LoVo (cell line): ENCODE measurements at regions not wholly inside any gene's neighbourhood (a gene's known extent, or its start where the extent isn't known, plus 50 kb on each side); places are given as distances from the start of the nearest gene placed in this dataset.

ENCODE experiments used
- DNase-seq: peaks from one replicate; pipeline ENCODE4 v3.0.0-alpha.2; 2016; ENCODE audit warnings: low spot score

DNA sequence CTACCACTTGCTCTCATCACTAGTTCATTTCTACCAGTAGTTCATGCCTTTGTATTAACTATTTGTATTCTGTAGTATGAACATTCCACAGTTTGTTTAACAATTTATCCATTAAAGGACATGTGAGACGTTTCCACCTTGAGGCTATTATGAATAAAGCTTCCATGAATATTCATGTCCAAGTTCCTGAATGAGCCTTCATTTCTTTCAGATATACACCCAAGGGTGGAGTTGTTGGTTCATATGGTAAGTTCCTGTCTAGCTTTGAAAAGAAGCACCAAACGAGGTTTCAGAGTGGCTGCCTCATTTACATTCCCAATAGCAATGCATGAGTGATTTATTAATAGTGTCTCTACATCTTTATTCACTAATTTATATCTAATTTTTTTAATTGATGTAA lies 407.8 kb upstream of the C16orf82 start:
- DNase-seq = no peak

DNA sequence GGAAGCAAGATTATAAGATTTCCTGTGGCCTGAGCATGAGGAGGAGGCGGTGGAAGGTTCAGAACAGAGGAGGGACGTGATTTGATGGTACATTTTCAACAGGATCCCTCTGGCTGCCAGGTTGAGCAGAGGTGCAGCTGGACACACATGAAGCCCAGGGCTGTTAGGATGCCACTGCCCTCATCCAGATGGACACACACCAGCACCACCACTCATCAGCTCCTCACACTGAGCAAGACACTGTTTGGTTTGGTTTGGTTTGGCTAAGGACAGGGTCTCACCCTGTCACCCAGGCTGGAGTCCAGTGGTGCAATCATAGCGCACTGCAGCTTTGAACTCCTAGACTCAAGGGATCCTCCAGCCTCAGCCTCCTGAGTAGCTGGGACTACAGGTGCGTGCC lies 402.6 kb upstream of the C16orf82 start:
- DNase-seq = no peak

DNA sequence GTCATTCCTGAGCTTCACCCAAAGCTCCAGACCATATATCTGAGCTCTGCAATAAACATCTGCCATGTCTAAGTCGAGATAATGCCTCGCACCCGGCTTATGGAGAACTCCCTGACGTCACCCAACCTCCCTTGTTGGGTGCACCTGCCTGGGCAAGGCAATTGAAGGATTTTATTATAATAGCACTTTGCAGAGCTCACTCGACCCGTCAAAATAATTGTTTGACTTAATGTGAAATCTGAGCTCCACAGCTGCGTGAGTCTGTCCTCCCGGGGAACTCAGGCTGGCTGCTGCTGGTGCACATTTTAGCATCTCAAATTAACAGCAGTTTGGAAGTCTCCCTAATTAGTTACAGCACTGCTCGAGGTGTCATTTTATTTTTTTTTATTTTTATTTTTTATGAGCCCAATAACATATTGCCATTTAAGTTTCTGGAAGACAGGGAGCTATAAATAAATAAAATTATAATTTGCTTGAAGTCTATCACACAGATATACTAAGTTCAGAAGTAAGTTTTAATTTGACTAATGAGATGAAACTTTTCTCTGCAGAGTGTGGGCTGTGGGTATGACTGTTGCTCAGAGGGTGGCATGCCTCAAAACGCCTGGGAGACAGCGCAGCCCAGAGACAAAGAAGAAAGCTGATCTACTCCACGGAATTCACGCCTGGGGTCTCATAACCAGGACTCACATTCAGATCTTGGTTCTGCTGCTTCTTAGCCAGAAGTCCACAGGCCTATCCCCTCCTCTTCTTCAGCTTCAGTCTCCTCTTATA lies 401.4 kb upstream of the C16orf82 start:
- no peak for DNase-seq

- no peak for DNase-seq
Observed at GRCh38 chr16:26666486-26666885, 400.2 kb upstream of the C16orf82 start.

GRCh38 chr16:26667307-26667706 lies 399.4 kb upstream of the C16orf82 start:
- no peak for DNase-seq

- no peak for DNase-seq
Observed at GRCh38 chr16:26668026-26668425, 398.7 kb upstream of the C16orf82 start.

DNA sequence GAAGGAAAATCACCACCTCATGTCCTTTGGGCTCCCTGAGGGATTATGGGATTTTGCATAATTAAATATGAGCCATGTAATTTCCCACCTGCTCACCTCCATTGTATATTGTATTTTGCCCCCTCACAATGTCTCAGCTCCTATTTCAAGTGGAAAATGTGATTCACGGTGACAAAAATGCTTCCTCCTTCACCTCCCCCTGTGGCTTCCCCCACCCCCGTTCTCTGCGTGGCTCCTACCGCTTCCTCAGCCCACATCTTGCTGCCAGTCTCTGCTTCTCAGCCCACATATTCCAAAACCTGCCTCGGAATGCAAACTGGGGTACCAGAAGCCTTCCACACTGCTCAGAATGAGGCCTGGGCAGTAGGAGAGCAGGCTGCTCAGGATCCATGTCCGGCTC lies 394.5 kb upstream of the C16orf82 start:
- DNase-seq = no peak

DNA sequence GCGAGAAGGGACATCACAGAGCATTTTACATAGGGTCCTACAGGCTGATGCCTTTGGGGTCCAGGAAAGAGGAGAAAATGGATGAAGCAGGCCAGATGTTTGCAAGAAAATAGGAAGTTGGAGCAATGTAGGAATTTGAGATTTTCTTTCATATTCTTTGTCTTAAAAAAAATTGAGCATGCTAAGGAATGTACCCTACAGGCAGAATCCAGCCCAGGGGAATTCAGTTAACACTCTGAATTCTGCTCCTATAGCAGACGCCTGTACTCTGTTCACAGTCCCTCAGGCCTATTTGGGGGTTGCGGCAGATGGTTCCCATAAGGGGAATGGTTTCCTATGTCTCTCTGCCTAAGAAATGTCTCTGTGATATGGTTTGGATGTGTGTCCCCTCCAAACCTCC lies 393.7 kb upstream of the C16orf82 start:
- DNase-seq = no peak

DNA sequence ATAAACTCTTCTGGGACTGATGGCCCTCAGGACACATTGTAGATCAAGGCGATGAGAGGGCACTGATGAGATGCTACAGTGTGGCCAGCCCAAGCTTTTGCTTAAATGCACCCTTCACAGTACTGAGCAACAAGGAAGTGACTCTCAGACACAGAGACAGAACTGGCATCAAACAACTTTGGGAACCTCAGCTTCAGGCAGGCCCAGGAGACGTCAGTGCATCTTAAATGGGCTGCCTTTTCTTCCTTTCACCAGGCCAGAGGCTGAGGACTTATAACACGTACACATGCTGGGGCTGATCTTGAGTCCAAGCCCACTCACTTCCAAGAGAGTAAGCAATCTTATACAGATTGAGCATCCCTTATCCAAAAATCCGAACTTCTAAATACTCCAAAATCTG lies 386.1 kb upstream of the C16orf82 start:
- DNase-seq = no peak

DNA sequence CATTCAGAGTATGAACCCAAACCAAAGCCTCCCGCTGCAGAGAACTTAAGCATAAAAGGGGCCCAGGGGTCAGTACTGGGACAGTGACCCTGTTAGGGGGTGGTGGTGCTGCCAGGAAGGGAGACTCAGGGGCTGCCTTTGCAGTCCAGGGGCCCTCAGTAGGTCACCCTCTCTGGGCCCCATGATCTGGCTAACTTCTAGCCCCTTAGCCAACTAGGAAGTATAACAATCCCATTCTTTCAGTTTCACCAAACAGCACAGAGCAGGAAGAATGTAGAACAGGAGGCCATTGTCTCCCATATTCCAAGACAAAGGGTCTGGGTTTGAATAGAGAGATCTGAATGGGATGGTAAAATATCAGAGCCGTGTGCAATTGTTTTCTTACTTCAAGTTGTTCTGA lies 378.6 kb upstream of the C16orf82 start:
- DNase-seq = no peak

DNA sequence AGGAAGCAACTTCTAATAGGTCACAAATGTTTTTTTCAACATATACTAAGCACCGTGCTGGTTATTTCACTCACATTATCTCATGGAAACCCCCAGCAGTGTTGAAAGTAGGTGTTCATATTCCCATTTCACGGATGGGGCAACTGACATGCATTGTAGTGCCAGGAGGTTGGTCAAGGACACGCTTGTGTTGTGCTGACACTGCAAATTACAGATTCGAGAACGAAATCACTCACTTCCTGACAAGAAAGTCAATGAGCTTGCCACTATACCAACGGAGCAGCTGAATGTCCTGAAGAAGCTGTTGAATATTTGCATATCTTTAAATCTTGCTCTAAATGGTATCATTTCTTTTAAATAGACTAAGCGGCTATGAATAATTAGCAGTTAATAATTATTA lies 378.0 kb upstream of the C16orf82 start:
- DNase-seq = no peak

GRCh38 chr16:26692658-26693057 lies 374.1 kb upstream of the C16orf82 start:
- DNase-seq = no peak

GRCh38 chr16:26697807-26698206 lies 368.9 kb upstream of the C16orf82 start:
- DNase-seq = no peak

DNA sequence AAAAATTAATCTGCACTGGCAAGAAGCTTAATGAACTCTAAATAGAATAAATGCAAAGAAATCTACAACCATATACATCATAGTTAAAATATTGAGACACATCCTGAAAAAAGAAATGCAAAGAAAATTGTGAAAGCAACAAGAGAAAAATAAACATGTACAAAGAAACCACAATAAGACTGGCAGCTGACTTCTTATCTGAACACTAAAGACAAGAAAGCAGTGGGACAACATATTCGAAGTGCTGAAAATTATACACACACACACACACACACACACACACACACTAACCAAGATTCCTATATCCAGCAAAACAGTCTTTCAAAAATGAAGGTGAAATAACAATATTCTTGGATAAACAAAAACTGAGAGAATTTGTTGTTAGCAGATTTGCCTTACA lies 366.5 kb upstream of the C16orf82 start:
- DNase-seq = no peak

DNA sequence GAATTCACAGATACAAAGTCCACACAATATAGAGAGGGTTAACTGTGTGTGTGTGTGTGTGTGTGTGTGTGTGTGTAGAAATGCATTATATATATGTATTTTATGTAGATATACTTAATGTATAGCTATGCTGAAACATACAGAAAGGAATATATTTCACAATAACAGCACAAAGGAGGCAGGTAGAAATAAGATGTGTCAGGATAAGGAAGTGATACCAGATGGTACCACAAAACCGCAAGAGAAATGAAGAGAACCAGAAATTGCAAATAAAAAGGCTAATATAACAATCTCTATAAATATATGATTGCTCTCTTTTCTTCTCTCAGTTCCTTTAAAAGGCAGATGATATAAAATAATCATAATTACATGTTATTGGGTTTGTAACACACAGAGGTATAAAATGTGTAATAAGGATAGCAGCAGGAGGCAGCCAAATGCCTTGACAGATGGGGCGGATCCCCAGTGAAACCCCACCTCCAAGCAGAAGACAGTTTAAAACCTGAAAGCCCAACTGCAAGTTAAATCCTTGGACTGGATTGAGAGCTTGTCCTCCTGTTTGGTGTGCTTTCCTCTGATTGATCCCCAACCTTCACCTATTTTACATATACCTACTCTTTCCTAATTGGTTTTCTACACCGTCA lies 365.4 kb upstream of the C16orf82 start:
- DNase-seq = no peak

DNA sequence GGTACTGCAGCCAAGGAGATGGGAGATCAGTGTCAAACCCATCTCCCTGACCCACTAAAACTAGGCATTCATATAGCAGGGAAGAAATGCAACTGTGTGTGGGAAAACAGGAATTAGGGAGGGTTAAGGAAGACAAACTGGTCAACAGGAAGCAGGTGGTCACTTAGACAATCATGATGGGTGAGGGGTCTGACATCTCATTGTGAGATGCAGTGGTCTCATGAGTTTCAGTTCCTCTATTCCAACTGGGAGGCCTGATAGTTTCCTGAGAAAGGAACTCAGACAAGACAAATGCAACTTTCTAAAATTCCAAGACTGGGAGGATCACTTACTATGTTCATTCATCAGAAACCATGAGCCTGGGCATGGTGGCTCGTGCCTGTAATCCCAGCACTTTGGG lies 361.4 kb upstream of the C16orf82 start:
- no peak for DNase-seq

DNA sequence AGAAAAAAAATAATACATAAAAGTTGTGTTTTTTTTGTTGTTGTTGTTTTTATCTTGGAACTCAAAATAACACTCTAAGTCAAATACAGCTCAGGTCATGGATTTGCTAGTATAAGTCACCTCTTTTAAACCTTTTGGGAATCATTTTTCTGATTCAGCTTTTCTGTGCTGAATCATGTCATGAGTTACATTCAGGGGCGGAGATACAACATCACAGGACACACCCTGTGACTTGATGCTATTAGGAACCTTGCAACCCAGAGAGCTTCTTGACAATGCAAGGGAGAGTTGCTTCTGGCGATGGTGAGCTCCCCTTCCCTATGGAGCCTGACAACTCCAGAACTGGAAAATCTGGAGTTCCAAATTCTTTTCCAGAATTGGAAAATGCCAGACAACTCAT lies 358.3 kb upstream of the C16orf82 start:
- DNase-seq = no peak

DNA sequence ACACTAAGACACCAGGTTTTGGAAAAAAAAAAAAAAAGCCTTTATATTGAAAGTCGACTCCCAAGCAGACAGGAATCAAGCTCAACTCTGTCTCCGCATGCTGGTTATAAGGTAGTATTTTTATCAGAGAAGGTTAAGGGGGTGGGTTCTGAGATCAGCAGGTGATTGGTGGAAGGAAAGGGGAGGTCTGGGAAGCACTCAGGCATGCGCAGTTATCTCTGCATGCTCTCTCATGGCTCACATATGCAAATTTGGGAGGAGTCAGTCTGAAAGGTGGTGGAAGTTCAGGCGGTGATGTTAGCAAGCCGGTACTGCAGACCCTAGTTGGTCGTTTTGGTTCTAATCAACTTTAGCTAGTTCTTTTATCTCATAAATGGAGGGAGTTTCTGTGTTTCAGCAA lies 357.6 kb upstream of the C16orf82 start:
- no peak for DNase-seq

DNA sequence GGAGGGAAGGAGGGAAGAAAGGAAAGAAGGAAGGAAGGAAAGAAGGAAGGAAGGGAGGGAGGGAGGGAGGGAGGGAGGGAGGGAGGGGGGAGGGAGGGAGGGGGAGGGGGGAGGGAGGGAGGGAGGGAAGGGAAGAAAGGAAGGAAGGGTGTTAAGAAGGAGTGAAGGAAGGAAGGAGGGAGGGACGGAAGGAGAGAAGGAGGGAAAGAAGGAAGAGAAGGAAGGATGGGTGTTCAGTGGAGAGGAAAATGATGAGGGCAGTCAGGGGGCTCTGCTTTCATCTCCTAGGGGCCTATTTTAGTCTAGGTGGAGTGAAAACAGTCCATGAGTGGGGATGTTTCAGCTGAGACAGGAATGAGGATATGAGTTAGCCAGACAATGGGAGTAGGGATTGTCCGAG lies 357.0 kb upstream of the C16orf82 start:
- DNase-seq = no peak

- DNase-seq = no peak
Observed at GRCh38 chr16:26710450-26710849, 356.3 kb upstream of the C16orf82 start.

GRCh38 chr16:26712876-26713275 lies 353.9 kb upstream of the C16orf82 start:
- no peak for DNase-seq

DNA sequence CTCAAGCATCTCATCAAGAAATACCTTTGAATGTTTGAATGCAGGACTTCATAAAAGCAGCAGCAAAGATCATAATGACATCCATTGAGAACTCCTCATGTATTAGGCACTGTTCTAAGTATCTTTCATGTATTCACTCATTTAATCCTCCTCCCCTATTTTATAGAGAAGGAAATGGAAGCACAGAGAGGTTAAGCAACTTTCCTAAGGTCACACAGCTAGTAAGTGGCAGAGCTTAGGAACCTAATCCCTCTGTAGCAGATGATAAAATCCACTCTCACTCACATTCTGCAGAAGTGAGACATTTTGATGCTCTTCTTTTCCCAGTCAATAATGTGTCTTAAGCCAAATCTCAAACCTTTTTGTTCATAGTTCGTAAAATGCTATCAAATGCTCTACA lies 350.8 kb upstream of the C16orf82 start:
- DNase-seq = no peak

GRCh38 chr16:26717826-26718225 lies 348.9 kb upstream of the C16orf82 start:
- no peak for DNase-seq

DNA sequence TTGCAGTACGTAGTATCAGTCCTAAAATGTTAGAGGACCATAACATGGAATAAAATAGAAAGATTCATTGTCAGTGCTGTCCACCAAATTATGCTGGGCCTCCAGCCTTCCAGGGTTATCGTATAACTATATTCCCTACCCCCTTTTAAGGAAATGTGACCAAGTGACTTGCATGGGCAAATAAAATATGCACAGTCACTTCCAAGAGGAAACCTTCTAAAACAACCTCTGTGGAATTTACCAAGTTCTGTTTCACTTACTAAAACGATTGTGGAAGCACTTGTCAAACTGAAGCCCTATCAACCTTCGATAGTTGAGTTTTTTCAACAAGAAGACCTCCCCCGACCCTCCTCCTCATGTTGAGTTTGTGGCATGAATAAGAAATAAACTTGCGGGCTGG lies 345.4 kb upstream of the C16orf82 start:
- DNase-seq = no peak
